Natural killer cell (primary cell): ENCODE measurements at regions not wholly inside any gene's neighbourhood (a gene's known extent, or its start where the extent isn't known, plus 50 kb on each side); places are given as distances from the start of the nearest gene placed in this dataset.

Experiments used
- ATAC-seq, 3 donors: fragments of 150-1000 bp in 2 of 3; fragments of 200-7000 bp in 1 of 3; cut with Tn5 transposase; 1 replicate in 1 of 3; 2 replicates in 2 of 3; pipeline ENCODE4 v1.10.0; 2021; ENCODE audit warnings: mild to moderate bottlenecking in 2 of 3, moderate library complexity in 2 of 3
- DNase-seq, 2 donors: peaks; one replicate each; pipeline versions ENCODE4 v3.0.0 to v3.0.0-alpha.2; 2013 to 2021; ENCODE audit warnings: mixed read lengths in 1 of 2
- H3K27ac ChIP-seq: one replicate; pipeline ENCODE4 v1.5.1; 2013; ENCODE audit warnings: mild to moderate bottlenecking, low read length
- H3K27me3 ChIP-seq: one replicate; pipeline ENCODE4 v1.6.1; 2013; ENCODE audit warnings: low read length; ENCODE audit not compliant: control insufficient read depth, insufficient read depth
- H3K36me3 ChIP-seq: one replicate; pipeline ENCODE4 v1.6.1; 2013; ENCODE audit warnings: low read length; ENCODE audit not compliant: control insufficient read depth, insufficient read depth
- H3K4me1 ChIP-seq: one replicate; pipeline ENCODE4 v1.6.1; 2013; ENCODE audit warnings: low read length; ENCODE audit not compliant: control insufficient read depth, insufficient read depth
- H3K4me3 ChIP-seq: one replicate; pipeline ENCODE4 v1.5.1; 2013; ENCODE audit warnings: low read length
- H3K9me3 ChIP-seq: one replicate; pipeline ENCODE4 v1.6.1; 2013; ENCODE audit warnings: low read length; ENCODE audit not compliant: control insufficient read depth, insufficient read depth
- H3K27ac Mint-ChIP-seq, 2 donors: one replicate each; pipeline ENCODE4 v1.8.0; 2022; ENCODE audit warnings: mild to moderate bottlenecking in 2 of 2, mixed read lengths in 2 of 2, moderate library complexity in 1 of 2
- H3K27me3 Mint-ChIP-seq, 2 donors: one replicate each; pipeline ENCODE4 v1.8.0; 2022; ENCODE audit warnings: low read depth in 2 of 2, mixed read lengths in 2 of 2
- H3K36me3 Mint-ChIP-seq: one replicate; pipeline ENCODE4 v1.8.0; 2022; ENCODE audit warnings: mixed read lengths
- H3K4me1 Mint-ChIP-seq, 2 donors: one replicate each; pipeline ENCODE4 v1.8.0; 2022; ENCODE audit warnings: mixed read lengths in 2 of 2
- H3K4me3 Mint-ChIP-seq: one replicate; pipeline ENCODE4 v1.8.0; 2022; ENCODE audit warnings: mild to moderate bottlenecking, moderate library complexity, mixed read lengths
- H3K9me3 Mint-ChIP-seq, 2 donors: one replicate each; pipeline ENCODE4 v1.8.0; 2022; ENCODE audit warnings: mixed read lengths in 2 of 2
- CTCF ChIP-seq: fragments of 200-600 bp; IDR thresholded peaks from one replicate; pipeline ENCODE4 v1.8.0; 2022; ENCODE audit warnings: antibody characterized with exemption
- WGBS: methylation state at CpG from one replicate; pipeline ENCODE4 v1.1.7; 2013; ENCODE audit warnings: missing lambda C conversion rate; ENCODE audit not compliant: insufficient coverage; 5-methylcytosine and 5-hydroxymethylcytosine counted together
- intact Hi-C: fragments of 100-400 bp; cut with micrococcal nuclease; formaldehyde crosslinking; loops from one replicate; pipeline ENCODE4 v1.14.2; 2022

GRCh38 chr10:2462581-2462980 lies 604.8 kb upstream of the PFKP start:
- H3K4me1 ChIP-seq = no peaks in the 10 kb centered on the region
- no peaks in the 10 kb centered on the region for H3K36me3 ChIP-seq
- DNase-seq (no peak), ATAC-seq (no peak)
- no peak overlapping the region for H3K4me3 ChIP-seq
- intact Hi-C loops = no loop called here
- Mint-ChIP-seq H3K27ac (no peak overlapping the region), H3K4me3 (no peak overlapping the region), H3K27me3 (no peaks in the 10 kb centered on the region), H3K36me3 (no peaks in the 10 kb centered on the region), H3K4me1 (no peaks in the 10 kb centered on the region), H3K9me3 (peaks cover 6 to 7% of the 10 kb centered on the region in 2 donors)
- TF ChIP-seq CTCF = no peak
- H3K9me3 ChIP-seq = no peaks in the 10 kb centered on the region
- WGBS = 92% methylated on average over 1 of the region's 1 CpG
- no peaks in the 10 kb centered on the region for H3K27me3 ChIP-seq
- H3K27ac ChIP-seq = no peak overlapping the region

- intact Hi-C loops = no loop called here
- no peaks in the 10 kb centered on the region for H3K9me3 ChIP-seq
- H3K4me3 Mint-ChIP-seq = no peak overlapping the region
- no peaks in the 10 kb centered on the region for H3K36me3 ChIP-seq
- H3K4me1 Mint-ChIP-seq = no peaks in the 10 kb centered on the region
- H3K27me3 ChIP-seq = no peaks in the 10 kb centered on the region
- ATAC-seq (no peak), DNase-seq (no peak)
- WGBS = no CpG with 5 or more reads among the region's 1 CpG
- no peaks in the 10 kb centered on the region for H3K4me1 ChIP-seq
- no peak for TF ChIP-seq CTCF
- H3K27me3 Mint-ChIP-seq = no peaks in the 10 kb centered on the region
- no peaks in the 10 kb centered on the region for H3K36me3 Mint-ChIP-seq
- H3K27ac ChIP-seq = no peak overlapping the region
- H3K4me3 ChIP-seq = no peak overlapping the region
- H3K9me3 Mint-ChIP-seq = peaks cover 4 to 7% of the 10 kb centered on the region in 2 donors
- H3K27ac Mint-ChIP-seq = no peak overlapping the region
Observed at GRCh38 chr10:2460812-2461211, 606.5 kb upstream of the PFKP start.

GRCh38 chr10:2459713-2460112 lies 607.6 kb upstream of the PFKP start:
- no peaks in the 10 kb centered on the region for H3K27me3 ChIP-seq
- no peaks in the 10 kb centered on the region for H3K4me1 ChIP-seq
- no peak overlapping the region for H3K4me3 Mint-ChIP-seq
- H3K27ac ChIP-seq = no peak overlapping the region
- ATAC-seq (no peak), DNase-seq (no peak)
- no CpG with 5 or more reads among the region's 2 CpGs for WGBS
- no peaks in the 10 kb centered on the region for H3K36me3 Mint-ChIP-seq
- intact Hi-C loops = no loop called here
- H3K27ac Mint-ChIP-seq = no peak overlapping the region
- no peaks in the 10 kb centered on the region for H3K4me1 Mint-ChIP-seq
- H3K36me3 ChIP-seq = no peaks in the 10 kb centered on the region
- no peaks in the 10 kb centered on the region for H3K27me3 Mint-ChIP-seq
- H3K4me3 ChIP-seq = no peak overlapping the region
- no peaks in the 10 kb centered on the region for H3K9me3 ChIP-seq
- no peak for TF ChIP-seq CTCF
- peaks cover 3 to 7% of the 10 kb centered on the region in 2 donors for H3K9me3 Mint-ChIP-seq

GRCh38 chr10:2456834-2457233 lies 610.5 kb upstream of the PFKP start:
- DNase-seq (no peak), ATAC-seq (no peak)
- intact Hi-C loops = no loop called here
- TF ChIP-seq CTCF = no peak
- Mint-ChIP-seq H3K36me3 (no peaks in the 10 kb centered on the region), H3K9me3 (peaks cover 0 to 4% of the 10 kb centered on the region in 2 donors), H3K4me3 (no peak overlapping the region), H3K27me3 (no peaks in the 10 kb centered on the region), H3K4me1 (no peaks in the 10 kb centered on the region), H3K27ac (no peak overlapping the region)
- Histone ChIP-seq H3K27ac (no peak overlapping the region), H3K9me3 (no peaks in the 10 kb centered on the region), H3K4me3 (no peak overlapping the region), H3K36me3 (no peaks in the 10 kb centered on the region), H3K4me1 (no peaks in the 10 kb centered on the region), H3K27me3 (no peaks in the 10 kb centered on the region)
- 65% methylated on average over 5 of the region's 7 CpGs for WGBS
